K562 (cell line): ENCODE measurements at regions not wholly inside any gene's neighbourhood (a gene's known extent, or its start where the extent isn't known, plus 50 kb on each side); places are given as distances from the start of the nearest gene placed in this dataset.

Experiments used
- ATAC-seq: fragments of 200-7000 bp; cut with Tn5 transposase; 3 replicates; pipeline ENCODE4 v1.9.1; 2020; ENCODE audit warnings: moderate library complexity
- BruUV-seq: library from RNA; stranded (reverse); fragments of 400-500 nt; replicated peaks from 2 replicates; lab custom pipeline; 2021; lab: Mats Ljungman, UMichigan
- CTCF ChIA-PET: fragments of 300-600 bp; formaldehyde crosslinking; extraction: SDS; loops from one replicate; lab custom pipeline; 2021; ENCODE audit warnings: low intra/inter-chr PET ratio; lab: Yijun Ruan, JAX
- POLR2A ChIA-PET: fragments of 300-600, 350-650 bp; sonication (Branson Sonifier 250); formaldehyde crosslinking; extraction: SDS; loops from one replicate; lab custom pipeline; 2021; ENCODE audit warnings: antibody characterized with exemption, inconsistent platforms; lab: Yijun Ruan, JAX
- DNase-seq, 4 experiments: peaks; one replicate each; pipeline versions ENCODE4 v3.0.0 to v3.0.0-alpha.2; 2011 to 2018; ENCODE audit warnings: low spot score in 3 of 4, mixed read lengths in 3 of 4; ENCODE audit errors: extremely low read depth in 1 of 4
- FAIRE-seq: peaks from 2 replicates; lab custom pipeline; 2011; peaks lifted over from hg19 to GRCh38; lab: Jason Lieb, UNC
- H2AFZ ChIP-seq: 2 replicates; pipeline ENCODE4 v1.6.0; 2011; ENCODE audit warnings: low read depth, low read length, control low read depth, inconsistent platforms
- H3K27ac ChIP-seq: fragments of 200-600 bp; 3 replicates; pipeline ENCODE4 v1.8.0; 2011; ENCODE audit warnings: low read depth, mild to moderate bottlenecking, control low read depth, inconsistent platforms, low read length, moderate library complexity, mixed read lengths; ENCODE audit errors: extremely low read depth
- H3K27me3 ChIP-seq, 2 experiments: fragments of 300-600 bp in 1 of 2; 2 replicates in 1 of 2; 3 replicates in 1 of 2; pipeline versions ENCODE4 v1.6.0 to v1.8.0; 2011; ENCODE audit warnings: inconsistent platforms in 2 of 2, low read length in 2 of 2, mild to moderate bottlenecking in 1 of 2, mixed read lengths in 1 of 2, moderate library complexity in 1 of 2; ENCODE audit not compliant: control insufficient read depth in 2 of 2, insufficient read depth in 2 of 2
- H3K36me3 ChIP-seq: fragments of 300-600 bp; 3 replicates; pipeline ENCODE4 v1.8.0; 2011; ENCODE audit warnings: mild to moderate bottlenecking, low read length, inconsistent platforms; ENCODE audit not compliant: control insufficient read depth, insufficient read depth
- H3K4me1 ChIP-seq, 2 experiments: fragments of 200-600 bp in 1 of 2; replicated peaks in 1 of 2; 2 replicates in 1 of 2; 3 replicates in 1 of 2; pipeline versions ENCODE4 v1.5.1 to v1.8.0; 2011; ENCODE audit warnings: inconsistent platforms in 2 of 2, low read length in 2 of 2, mild to moderate bottlenecking in 1 of 2, mixed read lengths in 1 of 2, moderate library complexity in 1 of 2; ENCODE audit not compliant: control insufficient read depth in 2 of 2, insufficient read depth in 2 of 2
- H3K4me2 ChIP-seq: 2 replicates; pipeline ENCODE4 v1.6.1; 2011; ENCODE audit warnings: low read length, control low read depth, inconsistent platforms, mixed read lengths; ENCODE audit not compliant: insufficient read depth
- H3K4me3 ChIP-seq: fragments of 200-600 bp; sonication (generic), shearing (Covaris generic); 2 replicates; pipeline ENCODE4 v1.5.1; 2016; ENCODE audit warnings: control low read depth, inconsistent platforms
- H3K79me2 ChIP-seq: fragments of 200-600 bp; 3 replicates; pipeline ENCODE4 v1.8.0; 2011; ENCODE audit warnings: low read length, inconsistent platforms; ENCODE audit not compliant: control insufficient read depth, insufficient read depth
- H3K9ac ChIP-seq, 2 experiments: 2 replicates each; pipeline versions ENCODE4 v1.6.0 to v1.6.1; 2011; ENCODE audit warnings: low read depth in 2 of 2, low read length in 2 of 2, control low read depth in 1 of 2, inconsistent platforms in 1 of 2, mild to moderate bottlenecking in 1 of 2, mixed read lengths in 1 of 2; ENCODE audit not compliant: insufficient read depth in 1 of 2
- H3K9me1 ChIP-seq: one replicate; pipeline ENCODE4 v1.6.0; 2011; ENCODE audit warnings: inconsistent platforms, mild to moderate bottlenecking, low read length, moderate library complexity; ENCODE audit not compliant: control insufficient read depth, insufficient read depth
- H3K9me3 ChIP-seq: replicated peaks from 2 replicates; pipeline ENCODE4 v1.5.1; 2011; ENCODE audit warnings: low read depth, low read length, inconsistent platforms; ENCODE audit not compliant: control insufficient read depth, insufficient read depth
- H4K20me1 ChIP-seq: replicated peaks from 2 replicates; pipeline ENCODE4 v1.6.1; 2011; ENCODE audit warnings: low read length, inconsistent platforms, mixed read lengths; ENCODE audit not compliant: control insufficient read depth, insufficient read depth
- CAMTA2 ChIP-seq: fragments of 250-450 bp; sonication (Bioruptor Pico); conservative IDR thresholded peaks from 2 replicates; pipeline ENCODE4 v1.5.1; 2022
- ETV1 ChIP-seq: fragments of 450-650 bp; conservative IDR thresholded peaks from 2 replicates; pipeline ENCODE4 v1.6.1; 2016; ENCODE audit warnings: missing genetic modification characterization, control low read depth, low read depth, missing compliant biosample characterization
- HCFC1 ChIP-seq: IDR thresholded peaks from 2 replicates; pipeline ENCODE4 v1.6.1; 2012; ENCODE audit warnings: low read depth, low read length, improper control_type of control experiment
- JUN ChIP-seq, 2 experiments: sonication (generic) in 1 of 2; formaldehyde crosslinking in 1 of 2; IDR thresholded peaks; 2 replicates each; pipeline versions ENCODE4 v1.6.1 to v1.8.0; 2012 to 2022; ENCODE audit warnings: borderline replicate concordance in 2 of 2, mild to moderate bottlenecking in 2 of 2, improper control_type of control experiment in 1 of 2, low read depth in 1 of 2, low read length in 1 of 2, missing genetic modification reagents in 1 of 2
- MIER1 ChIP-seq: fragments of 450-650 bp; IDR thresholded peaks from 2 replicates; pipeline ENCODE4 v1.6.1; 2016; ENCODE audit warnings: antibody characterized with exemption, mild to moderate bottlenecking, low read depth
- MYC ChIP-seq, 2 experiments: fragments of 250-450 bp in 1 of 2; sonication (Bioruptor Pico) in 1 of 2; IDR thresholded peaks; 2 replicates each; pipeline versions ENCODE4 v1.5.1 to v1.6.1; 2012 to 2021; ENCODE audit warnings: low read depth in 2 of 2, borderline replicate concordance in 1 of 2, improper control_type of control experiment in 1 of 2, low read length in 1 of 2, mild to moderate bottlenecking in 1 of 2, moderate library complexity in 1 of 2
- POU5F1 ChIP-seq: fragments of 150-350 bp; IDR thresholded peaks from 2 replicates; pipeline ENCODE4 v1.6.1; 2014; ENCODE audit warnings: borderline replicate concordance, low read length, low read depth, mild to moderate bottlenecking; ENCODE audit not compliant: partially characterized antibody
- RERE ChIP-seq: sonication (generic); formaldehyde crosslinking; IDR thresholded peaks from 2 replicates; pipeline ENCODE4 v1.8.0; 2023; ENCODE audit warnings: missing genetic modification reagents, mild to moderate bottlenecking, borderline replicate concordance
- SMARCA5 ChIP-seq: fragments of 450-650 bp; IDR thresholded peaks from 2 replicates; pipeline ENCODE4 v1.6.1; 2016
- SMC3 ChIP-seq: conservative IDR thresholded peaks from 2 replicates; pipeline ENCODE4 v1.6.1; 2011; ENCODE audit warnings: low read depth, low read length, improper control_type of control experiment; ENCODE audit not compliant: insufficient read depth
- SOX6 ChIP-seq: fragments of 450-650 bp; IDR thresholded peaks from 2 replicates; pipeline ENCODE4 v1.6.1; 2014; ENCODE audit warnings: mild to moderate bottlenecking
- WGBS: fragments of 100-300 bp; shearing (Covaris generic); methylation state at CpG from one replicate; pipeline ENCODE4 v1.1.6; 2016; ENCODE audit warnings: low coverage, mixed read lengths; ENCODE audit not compliant: insufficient coverage; ENCODE audit errors: missing lambda C conversion rate; 5-methylcytosine and 5-hydroxymethylcytosine counted together
- in situ Hi-C: fragments of 300-500 bp; cut with MboI; formaldehyde crosslinking; loops from 4 replicates; pipeline ENCODE4 v1.15.0; 2018; ENCODE audit warnings: inconsistent platforms, mixed read lengths
- intact Hi-C: fragments of 100-400 bp; cut with micrococcal nuclease; formaldehyde crosslinking; loops from 2 replicates; pipeline ENCODE4 v1.14.2; 2022
- TF ChIP-seq, protein P1 (sequence below): fragments of 250-450 bp; sonication (Bioruptor Pico); IDR thresholded peaks from 2 replicates; pipeline ENCODE4 v1.5.0; 2020; ENCODE audit warnings: mild to moderate bottlenecking, borderline replicate concordance
- TF ChIP-seq, protein P2 (sequence below): fragments of 450-650 bp; formaldehyde crosslinking; IDR thresholded peaks from 2 replicates; pipeline ENCODE4 v1.4.0; 2022; ENCODE audit warnings: mild to moderate bottlenecking, moderate library complexity

GRCh38 chr21:16708101-16708835 lies 804.6 kb upstream of the CXADR start:
- DNase-seq, result no peak
- Histone ChIP-seq H3K9ac (no peak overlapping the region), H3K4me3 (no peak overlapping the region), H3K27me3 (no peaks in the 10 kb centered on the region), H3K9me3 (no peaks in the 10 kb centered on the region), H3K4me2 (no peak overlapping the region), H3K9me1 (no peaks in the 10 kb centered on the region), H3K79me2 (no peaks in the 10 kb centered on the region), H3K36me3 (no peaks in the 10 kb centered on the region), H4K20me1 (no peaks in the 10 kb centered on the region), H3K27ac (no peak overlapping the region), H2AFZ (no peak overlapping the region), H3K4me1 (no peaks in the 10 kb centered on the region)
- in situ Hi-C loops (no loop called here), intact Hi-C loops (no loop called here)
- POLR2A ChIA-PET, result no interaction called here
- no peak for FAIRE-seq
- WGBS, result 17% methylated on average over 2 of the region's 2 CpGs
- ATAC-seq, result no peak
- BruUV-seq, result no TSS peak
- CTCF ChIA-PET, result no interaction called here
- TF ChIP-seq JUN (IDR thresholded peaks at IDR 0.05; ENCODE audit: borderline replicate concordance, low read depth, low read length) (no peak), JUN (CRISPR knock-in tag; IDR thresholded peaks at IDR 0.05; ENCODE audit: borderline replicate concordance) (no peak), MYC (IDR thresholded peaks at IDR 0.05; ENCODE audit: low read depth, low read length) (no peak), MYC (CRISPR knock-in tag; IDR thresholded peaks at IDR 0.05; ENCODE audit: borderline replicate concordance, low read depth) (no peak), POU5F1 (no peak), CAMTA2 (CRISPR knock-in tag) (no peak), SMARCA5 (no peak), RERE (CRISPR knock-in tag) (no peak), SOX6 (no peak), ETV1 (no peak), SMC3 (no peak), MIER1 (no peak), HCFC1 (no peak)
- TF ChIP-seq, protein P1, sequence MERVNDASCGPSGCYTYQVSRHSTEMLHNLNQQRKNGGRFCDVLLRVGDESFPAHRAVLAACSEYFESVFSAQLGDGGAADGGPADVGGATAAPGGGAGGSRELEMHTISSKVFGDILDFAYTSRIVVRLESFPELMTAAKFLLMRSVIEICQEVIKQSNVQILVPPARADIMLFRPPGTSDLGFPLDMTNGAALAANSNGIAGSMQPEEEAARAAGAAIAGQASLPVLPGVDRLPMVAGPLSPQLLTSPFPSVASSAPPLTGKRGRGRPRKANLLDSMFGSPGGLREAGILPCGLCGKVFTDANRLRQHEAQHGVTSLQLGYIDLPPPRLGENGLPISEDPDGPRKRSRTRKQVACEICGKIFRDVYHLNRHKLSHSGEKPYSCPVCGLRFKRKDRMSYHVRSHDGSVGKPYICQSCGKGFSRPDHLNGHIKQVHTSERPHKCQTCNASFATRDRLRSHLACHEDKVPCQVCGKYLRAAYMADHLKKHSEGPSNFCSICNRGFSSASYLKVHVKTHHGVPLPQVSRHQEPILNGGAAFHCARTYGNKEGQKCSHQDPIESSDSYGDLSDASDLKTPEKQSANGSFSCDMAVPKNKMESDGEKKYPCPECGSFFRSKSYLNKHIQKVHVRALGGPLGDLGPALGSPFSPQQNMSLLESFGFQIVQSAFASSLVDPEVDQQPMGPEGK (CRISPR knock-in tag), result no peak
- TF ChIP-seq, protein P2, sequence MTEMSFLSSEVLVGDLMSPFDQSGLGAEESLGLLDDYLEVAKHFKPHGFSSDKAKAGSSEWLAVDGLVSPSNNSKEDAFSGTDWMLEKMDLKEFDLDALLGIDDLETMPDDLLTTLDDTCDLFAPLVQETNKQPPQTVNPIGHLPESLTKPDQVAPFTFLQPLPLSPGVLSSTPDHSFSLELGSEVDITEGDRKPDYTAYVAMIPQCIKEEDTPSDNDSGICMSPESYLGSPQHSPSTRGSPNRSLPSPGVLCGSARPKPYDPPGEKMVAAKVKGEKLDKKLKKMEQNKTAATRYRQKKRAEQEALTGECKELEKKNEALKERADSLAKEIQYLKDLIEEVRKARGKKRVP (CRISPR knock-in tag), result no peak
